Transverse colon (tissue), 3 donors: ENCODE measurements at regions not wholly inside any gene's neighbourhood (a gene's known extent, or its start where the extent isn't known, plus 50 kb on each side); places are given as distances from the start of the nearest gene placed in this dataset.

Experiments
- CTCF ChIP-seq, 5 experiments: fragments of 200-600 bp in 3 of 5; fragments of 450-650 bp in 2 of 5; sonication (generic) in 3 of 5; IDR thresholded peaks; 1 replicate in 2 of 5; 2 replicates in 3 of 5; pipeline ENCODE4 v1.5.1; 2016 to 2017; ENCODE audit warnings: antibody characterized with exemption in 5 of 5, inconsistent platforms in 3 of 5, mild to moderate bottlenecking in 2 of 5, moderate library complexity in 1 of 5
- EP300 ChIP-seq: sonication (generic); formaldehyde crosslinking; IDR thresholded peaks from one replicate; pipeline ENCODE4 v1.6.1; 2017; ENCODE audit warnings: antibody characterized with exemption, low read depth
- POLR2A ChIP-seq: fragments of 450-650 bp; IDR thresholded peaks from one replicate; pipeline ENCODE4 v1.6.1; 2016; ENCODE audit warnings: antibody characterized with exemption, mild to moderate bottlenecking, moderate library complexity

GRCh38 chrY:16627122-16627521, 1252.9 kb downstream of the CDY2B start:
- TF ChIP-seq POLR2A (no peak), CTCF (IDR thresholded peaks at IDR 0.05) (no peak), EP300 (no peak)
